HL-60 (cell line): ENCODE measurements at regions not wholly inside any gene's neighbourhood (a gene's known extent, or its start where the extent isn't known, plus 50 kb on each side); places are given as distances from the start of the nearest gene placed in this dataset.

Experiments used
- DNase-seq, 2 experiments: peaks; one replicate each; pipeline ENCODE4 v3.0.0-alpha.2; 2010 to 2020; ENCODE audit warnings: low read depth in 1 of 2, low spot score in 1 of 2
- H3K27ac ChIP-seq: fragments of 250-450 bp; sonication (Bioruptor Pico); replicated peaks from 2 replicates; pipeline ENCODE4 v1.5.1; 2020; ENCODE audit warnings: mild to moderate bottlenecking, moderate library complexity
- H3K27me3 ChIP-seq: fragments of 250-450 bp; sonication (Bioruptor Pico); 2 replicates; pipeline ENCODE4 v1.5.1; 2021; ENCODE audit warnings: mild to moderate bottlenecking, moderate library complexity; ENCODE audit not compliant: insufficient read depth, poor library complexity, severe bottlenecking
- H3K4me3 ChIP-seq: replicated peaks from 2 replicates; pipeline ENCODE4 v1.5.1; 2011; ENCODE audit warnings: mild to moderate bottlenecking, control low read depth, low read length; ENCODE audit not compliant: insufficient read depth
- CTCF ChIP-seq: IDR thresholded peaks from one replicate; pipeline ENCODE4 v1.5.1; 2011; ENCODE audit warnings: low read length, control low read depth, inconsistent platforms; ENCODE audit not compliant: insufficient read depth
- GABPA ChIP-seq: IDR thresholded peaks from 2 replicates; pipeline ENCODE4 v1.6.1; 2012; ENCODE audit warnings: low read depth
- POLR2AphosphoS5 ChIP-seq: IDR thresholded peaks from 2 replicates; pipeline ENCODE4 v1.6.1; 2012; ENCODE audit warnings: low read depth
- REST ChIP-seq: IDR thresholded peaks from 2 replicates; pipeline ENCODE4 v1.6.1; 2012; ENCODE audit warnings: low read depth; ENCODE audit not compliant: insufficient replicate concordance
- SPI1 ChIP-seq: IDR thresholded peaks from 2 replicates; pipeline ENCODE4 v1.6.1; 2012; ENCODE audit warnings: low read depth, mild to moderate bottlenecking, borderline replicate concordance

GRCh38 chr6:56357616-56358373, 110.4 kb upstream of the COL21A1 start:
- Histone ChIP-seq H3K27me3 (no peaks in the 10 kb centered on the region), H3K27ac (no peak overlapping the region), H3K4me3 (no peak overlapping the region)
- TF ChIP-seq SPI1 (no peak), POLR2AphosphoS5 (no peak), CTCF (no peak), GABPA (no peak), REST (no peak)
- no peak for DNase-seq

GRCh38 chr6:56356426-56356825, 109.0 kb upstream of the COL21A1 start:
- no peak overlapping the region for H3K4me3 ChIP-seq
- H3K27ac ChIP-seq: no peak overlapping the region
- no peak for DNase-seq
- no peaks in the 10 kb centered on the region for H3K27me3 ChIP-seq
- no peak for TF ChIP-seq GABPA
- TF ChIP-seq REST: no peak
- no peak for TF ChIP-seq POLR2AphosphoS5
- TF ChIP-seq CTCF: no peak
- no peak for TF ChIP-seq SPI1

- no peak for DNase-seq
- Histone ChIP-seq H3K27me3 (no peaks in the 10 kb centered on the region), H3K4me3 (no peak overlapping the region), H3K27ac (no peak overlapping the region)
- no peak for TF ChIP-seq GABPA
- TF ChIP-seq CTCF: no peak
- TF ChIP-seq SPI1: no peak
- TF ChIP-seq POLR2AphosphoS5: no peak
- TF ChIP-seq REST: no peak
These were observed 106.5 kb upstream of the COL21A1 start for GRCh38 chr6:56353860-56354259.
